Activated effector memory CD4-positive, alpha-beta T cell treated with Interleukin-2 at 50 U/mL for 16 hours (primary cell): ENCODE measurements at regions not wholly inside any gene's neighbourhood (a gene's known extent, or its start where the extent isn't known, plus 50 kb on each side); places are given as distances from the start of the nearest gene placed in this dataset.
"Not testable (repeated sequence)": the region's sequence is repeated elsewhere in the genome, so short reads cannot be mapped to it uniquely, and the experiment has no call there.

ENCODE experiments used
- DNase-seq: peaks from one replicate; pipeline ENCODE4 v3.0.0-alpha.2; 2020

DNA sequence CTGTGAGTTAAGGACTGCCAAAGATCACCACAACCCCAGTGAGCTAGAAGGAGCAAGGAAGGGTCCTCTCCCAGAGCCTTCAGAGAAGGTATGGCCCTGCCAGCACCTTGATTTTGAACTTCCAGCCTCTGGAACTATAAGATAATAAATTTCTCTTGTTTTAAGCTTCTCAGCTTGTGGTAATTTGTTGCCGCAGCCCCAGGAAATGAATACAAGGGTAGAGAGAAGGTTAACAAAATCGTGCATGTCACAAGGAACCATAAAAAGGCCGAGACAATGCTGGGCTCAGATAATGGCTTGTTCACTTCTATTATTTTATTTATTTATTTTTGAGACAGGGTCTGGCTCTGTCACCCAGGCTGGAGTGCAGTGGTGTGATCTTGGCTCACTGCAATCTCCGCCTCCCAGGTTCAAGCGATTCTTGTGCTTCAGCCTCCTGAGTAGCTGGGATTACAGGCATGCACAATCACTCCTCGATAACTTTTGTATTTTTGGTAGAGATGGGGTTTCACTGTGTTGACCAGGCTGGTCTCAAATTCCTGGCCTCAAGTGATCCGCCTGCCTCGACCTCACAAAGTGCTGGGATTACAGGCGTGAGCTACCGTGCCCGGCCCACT lies 71.5 kb downstream of the WSB1 start:
- not testable (repeated sequence) for DNase-seq

DNA sequence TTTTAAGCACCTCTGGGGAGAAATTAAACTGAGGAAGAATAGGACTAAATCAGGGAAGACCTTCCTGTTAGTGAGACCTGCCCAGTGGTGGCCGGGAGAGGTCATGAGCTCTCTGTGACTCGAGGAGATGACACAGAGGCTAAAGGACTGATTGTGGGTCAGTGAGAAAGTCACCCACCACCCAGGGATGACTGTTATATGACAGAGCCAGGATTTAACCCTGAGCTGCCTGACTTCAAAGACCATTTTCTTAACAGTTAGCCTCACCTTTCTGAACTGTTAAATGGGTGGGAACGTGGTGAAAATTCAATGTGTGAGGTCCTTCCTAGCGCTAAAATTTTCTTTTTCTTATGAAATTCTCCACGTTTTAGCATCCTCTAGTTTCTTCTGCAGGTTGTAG lies 72.5 kb downstream of the WSB1 start:
- no peak for DNase-seq

DNA sequence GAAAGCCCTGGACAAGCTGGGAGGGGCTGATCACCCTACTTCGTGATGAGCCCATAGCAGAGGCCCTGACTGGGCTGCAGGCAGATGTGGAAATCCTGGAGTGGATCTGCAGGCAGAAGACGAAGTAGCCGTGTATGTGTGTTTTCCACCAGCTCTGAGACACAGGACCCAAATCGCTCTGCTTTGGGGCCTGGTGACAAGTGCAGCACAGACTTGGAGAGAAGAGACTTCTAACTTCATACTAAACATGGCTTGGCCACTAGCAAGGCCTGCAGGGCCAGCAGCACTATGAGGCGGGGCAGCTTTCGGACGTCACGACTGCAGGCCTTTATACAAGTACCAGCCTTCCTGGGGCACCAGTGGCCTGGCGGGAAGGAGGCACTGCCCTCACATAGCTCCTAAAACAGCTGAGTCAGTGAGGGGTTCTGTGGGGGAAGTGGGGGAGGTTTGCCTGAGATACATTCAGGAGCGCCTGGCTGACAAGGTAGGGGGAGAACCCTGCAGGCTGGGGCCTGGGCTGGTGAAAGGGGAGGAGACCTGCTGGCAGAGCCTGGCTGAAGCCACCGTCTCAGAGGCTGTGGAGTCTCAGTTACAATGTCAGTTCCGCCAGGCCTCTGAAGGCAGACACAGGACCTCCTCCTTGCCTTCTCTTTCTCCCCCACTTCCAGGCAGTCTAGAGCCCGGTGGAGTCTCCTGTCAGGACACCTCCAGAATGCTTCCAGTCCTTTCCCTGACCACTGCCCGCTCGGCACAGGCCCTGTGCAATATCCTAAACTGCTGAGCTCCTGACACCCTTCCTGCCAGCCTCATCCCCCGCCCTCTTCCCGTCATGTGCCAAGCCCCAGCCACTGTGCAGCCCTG lies 73.4 kb downstream of the WSB1 start:
- DNase-seq: no peak

DNA sequence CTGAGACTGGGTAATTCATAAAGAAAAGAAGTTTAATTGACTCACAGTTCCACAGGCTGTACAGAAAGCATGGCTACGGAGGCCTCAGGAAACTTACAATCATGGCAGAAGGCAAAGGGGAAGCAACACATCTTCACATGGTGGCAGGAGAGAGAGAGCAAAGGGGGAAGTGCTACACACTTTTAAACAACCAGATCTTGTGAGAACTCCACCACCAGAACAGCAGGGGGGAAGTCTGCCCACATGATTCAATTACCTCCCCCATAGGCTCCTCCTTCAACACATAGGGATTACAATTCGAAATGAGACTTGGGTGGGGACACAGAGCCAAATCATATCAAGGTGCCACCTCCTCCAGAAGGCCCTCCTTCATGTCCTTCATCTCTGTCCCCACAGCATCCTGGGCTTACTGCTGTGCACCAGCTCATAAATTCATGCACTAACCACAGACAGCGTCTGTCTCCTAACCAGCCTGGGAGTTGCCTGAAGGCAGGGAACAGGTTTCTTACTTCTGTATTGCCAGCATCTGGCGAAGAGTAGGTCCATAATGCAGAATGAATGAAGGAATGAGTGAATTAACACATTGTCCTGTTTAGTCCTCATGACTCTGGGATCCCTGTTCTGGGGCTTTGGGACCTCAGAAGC lies 74.4 kb downstream of the WSB1 start:
- no peak for DNase-seq

DNA sequence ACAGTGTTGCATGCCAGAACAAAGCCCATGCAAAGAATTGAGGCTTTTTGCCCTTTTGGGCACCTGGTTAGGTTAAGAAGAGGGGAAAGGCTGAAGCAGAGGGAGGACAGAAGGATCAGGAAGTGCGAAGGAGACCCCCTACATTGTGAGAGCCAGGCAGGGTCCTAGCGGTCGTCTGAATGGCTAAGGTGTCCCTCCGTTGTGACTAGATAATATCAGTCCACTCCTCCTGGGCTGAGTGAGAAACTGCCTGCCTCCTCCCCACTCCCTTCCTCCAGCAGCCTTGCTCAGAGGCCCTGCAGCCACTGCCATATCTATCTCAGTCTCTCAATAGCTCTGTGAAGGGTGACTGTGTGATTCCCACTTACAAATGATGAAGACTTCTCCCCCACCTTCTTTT lies 75.1 kb downstream of the WSB1 start:
- no peak for DNase-seq

DNA sequence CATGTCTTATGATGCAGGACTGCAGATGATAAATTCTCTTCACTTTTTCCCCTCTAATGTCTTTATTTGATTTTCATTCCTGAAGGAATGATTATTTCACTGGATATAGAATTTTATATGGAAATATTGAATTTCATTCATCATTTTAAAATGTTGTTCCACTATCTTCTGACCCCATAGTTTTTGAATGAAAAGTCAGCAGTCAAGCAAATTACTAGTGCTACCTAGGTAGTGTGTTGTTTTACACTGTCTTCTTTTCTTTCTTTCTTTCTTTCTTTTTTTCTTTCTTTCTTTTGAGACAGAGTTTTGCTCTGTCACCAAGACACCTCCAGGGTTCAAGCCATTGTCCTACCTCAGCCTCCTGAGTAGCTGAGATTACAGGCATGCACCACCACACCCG lies 76.9 kb downstream of the WSB1 start:
- no peak for DNase-seq

DNA sequence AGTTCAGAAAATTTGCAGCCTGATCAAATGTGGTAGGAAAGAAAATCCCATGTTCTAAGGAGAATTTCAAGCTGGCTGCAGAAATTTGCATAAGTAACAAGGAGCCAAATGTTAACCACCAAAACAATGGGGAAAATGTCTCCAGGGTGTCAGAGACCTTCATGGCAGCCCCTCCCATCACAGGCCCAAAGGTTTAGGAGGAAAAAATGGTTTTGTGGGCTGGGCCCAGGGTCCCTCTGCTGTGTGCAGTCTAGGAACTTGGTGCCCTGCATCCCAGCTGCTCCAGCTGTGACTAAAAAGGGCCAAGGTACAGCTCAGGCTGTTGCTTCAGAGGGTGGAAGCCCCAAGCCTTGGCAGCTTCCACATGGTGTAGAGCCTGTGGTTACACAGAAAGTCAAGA lies 79.8 kb downstream of the WSB1 start:
- not testable (repeated sequence) for DNase-seq

DNA sequence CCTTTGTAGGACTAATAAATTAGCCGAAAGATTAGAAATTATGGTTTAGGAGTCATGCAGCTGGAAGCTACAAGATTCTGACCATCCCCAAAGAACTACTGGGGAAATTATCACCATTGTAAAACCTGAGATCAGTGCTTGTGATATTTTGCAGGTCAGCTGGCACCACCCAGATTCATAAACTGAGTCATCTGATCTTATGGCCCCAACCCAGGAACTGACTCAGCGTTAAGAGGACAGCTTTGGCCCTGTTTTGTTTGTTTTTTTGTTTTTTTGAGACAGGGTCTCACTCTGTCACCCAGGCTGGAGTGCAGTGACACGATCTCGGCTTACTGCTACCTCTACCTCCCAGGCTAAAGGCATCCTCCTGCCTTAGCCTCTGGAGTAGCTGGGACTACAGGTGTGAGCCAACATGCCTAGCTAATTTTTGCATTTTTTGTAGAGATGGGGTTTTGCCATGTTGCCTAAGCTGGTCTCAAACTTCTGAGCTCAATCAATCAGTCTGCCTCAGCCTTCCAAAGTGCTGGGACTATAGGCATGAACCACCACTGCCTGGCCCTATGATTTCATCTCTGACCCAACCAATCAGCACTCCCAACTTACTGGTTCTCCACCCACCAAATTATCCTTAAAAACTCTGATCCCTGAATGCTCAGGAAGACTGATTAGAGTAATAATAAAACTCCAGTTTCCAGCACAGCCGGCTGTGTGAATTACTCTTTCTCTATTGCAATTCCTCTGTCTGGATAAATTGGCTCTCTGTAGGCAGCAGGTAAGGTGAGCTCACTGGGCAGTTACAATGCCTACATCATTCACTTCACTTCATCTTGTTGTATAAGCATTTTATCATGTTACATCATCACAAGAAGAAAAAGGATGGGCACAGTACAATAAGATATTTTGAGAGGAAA lies 79.4 kb upstream of the KSR1 start:
- no peak for DNase-seq

DNA sequence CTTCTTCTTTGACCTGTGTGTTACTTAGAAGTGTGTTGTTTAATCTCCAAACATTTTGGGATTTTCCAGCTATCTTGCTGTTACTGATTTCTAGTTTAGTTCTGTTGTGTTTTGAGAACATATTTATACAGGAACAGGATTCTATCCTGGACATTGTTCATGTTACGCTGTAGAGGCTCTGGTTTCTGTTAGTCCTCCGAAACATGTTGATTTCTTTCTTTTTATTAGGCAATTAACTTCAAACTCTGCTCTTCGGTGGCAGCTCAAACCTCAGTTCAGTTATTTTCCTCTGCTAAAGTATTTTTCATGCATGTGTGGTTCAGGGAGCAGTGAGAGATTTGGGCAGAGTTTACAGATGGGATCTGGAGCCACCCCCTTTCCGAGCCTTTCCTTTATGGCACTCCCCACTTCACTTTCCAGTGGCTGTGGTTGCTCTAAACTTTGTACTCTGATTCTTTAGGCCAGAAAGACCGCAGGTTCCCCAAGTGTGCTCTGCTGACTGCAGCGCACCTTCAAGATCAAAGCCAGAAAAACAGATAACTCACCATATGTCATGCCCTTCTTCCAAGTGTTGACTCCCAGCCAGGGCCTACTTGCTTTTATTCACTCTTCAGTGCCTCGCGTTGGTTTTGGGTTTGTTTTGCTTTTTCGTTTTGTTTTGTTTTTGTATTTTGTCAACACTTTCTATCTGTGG lies 77.6 kb upstream of the KSR1 start:
- DNase-seq: no peak

DNA sequence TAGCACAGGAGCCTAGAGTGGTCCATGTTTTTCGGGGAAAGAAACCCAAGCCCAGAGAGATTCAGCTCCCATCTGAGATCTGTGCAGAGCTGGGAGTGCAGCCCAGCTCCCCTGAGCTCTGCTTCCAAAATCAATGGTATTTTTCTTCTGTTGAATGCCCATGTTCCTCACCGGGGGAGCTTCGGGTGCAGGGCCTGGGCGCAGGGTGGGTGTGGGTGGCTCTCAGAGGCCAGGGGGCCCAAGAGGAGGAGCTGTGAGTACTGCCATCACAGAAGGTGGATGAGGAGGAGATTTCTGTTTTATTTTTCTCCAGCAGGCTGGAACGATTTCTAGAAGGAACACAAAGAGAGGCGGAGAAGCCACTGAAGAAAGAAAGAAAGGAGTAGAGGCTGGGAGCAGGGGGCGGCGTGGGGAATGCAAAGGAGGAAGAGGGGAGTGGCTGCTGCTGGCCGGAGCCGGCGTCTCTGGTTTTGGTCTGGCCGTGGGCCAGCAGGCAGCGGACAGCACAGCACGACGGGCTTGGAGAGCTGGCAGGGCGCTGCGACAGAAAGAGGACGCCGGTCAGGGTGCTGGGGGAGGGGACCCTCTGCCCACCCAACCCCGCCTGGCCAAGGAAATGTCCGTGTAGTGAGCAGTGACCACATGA lies 76.2 kb upstream of the KSR1 start:
- DNase-seq: no peak

DNA sequence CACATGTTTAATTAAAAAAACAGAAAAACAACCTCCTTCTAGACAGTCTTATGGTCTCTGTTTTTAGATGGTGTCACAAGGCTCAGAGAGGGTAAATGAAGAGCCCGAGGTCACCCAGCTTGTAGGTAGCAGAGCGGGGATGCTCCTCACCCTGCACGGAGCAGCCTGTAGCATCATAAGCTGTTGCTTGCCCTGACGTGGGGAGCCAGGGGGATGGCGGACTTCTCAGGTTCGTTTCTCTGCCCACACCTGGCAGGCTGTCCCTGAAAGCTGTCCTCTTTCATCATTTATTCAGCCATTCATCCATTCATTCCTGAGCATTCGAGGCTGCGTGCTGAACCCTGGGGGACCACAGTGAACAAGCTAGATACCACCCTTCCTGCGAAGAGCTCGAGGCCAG lies 75.7 kb upstream of the KSR1 start:
- DNase-seq: no peak

DNA sequence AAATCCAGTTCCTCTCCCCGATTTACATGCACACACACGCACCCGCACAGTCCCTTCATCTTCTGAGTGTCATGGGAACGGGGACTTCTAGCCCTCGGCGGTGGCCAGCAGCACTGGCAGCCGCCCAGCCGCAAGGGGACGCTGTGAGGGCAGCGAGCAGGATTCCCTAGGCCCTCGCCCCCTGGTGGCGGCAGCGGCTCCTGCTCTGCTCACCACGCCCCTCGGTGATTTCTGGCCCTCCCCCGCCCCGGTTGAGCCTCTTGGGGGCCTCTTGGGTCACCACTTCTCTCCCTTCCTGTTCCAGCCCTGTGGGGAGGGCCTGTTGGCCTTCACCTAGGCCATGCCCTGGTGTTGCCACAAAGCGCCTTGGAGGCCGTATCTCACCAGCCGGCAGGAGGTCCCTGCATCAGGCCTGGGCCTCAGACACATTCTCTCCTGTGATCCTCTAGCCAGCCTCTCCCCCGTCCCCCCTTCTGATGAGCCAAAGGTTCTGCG lies 75.2 kb upstream of the KSR1 start:
- DNase-seq: peak; percentile 55

DNA sequence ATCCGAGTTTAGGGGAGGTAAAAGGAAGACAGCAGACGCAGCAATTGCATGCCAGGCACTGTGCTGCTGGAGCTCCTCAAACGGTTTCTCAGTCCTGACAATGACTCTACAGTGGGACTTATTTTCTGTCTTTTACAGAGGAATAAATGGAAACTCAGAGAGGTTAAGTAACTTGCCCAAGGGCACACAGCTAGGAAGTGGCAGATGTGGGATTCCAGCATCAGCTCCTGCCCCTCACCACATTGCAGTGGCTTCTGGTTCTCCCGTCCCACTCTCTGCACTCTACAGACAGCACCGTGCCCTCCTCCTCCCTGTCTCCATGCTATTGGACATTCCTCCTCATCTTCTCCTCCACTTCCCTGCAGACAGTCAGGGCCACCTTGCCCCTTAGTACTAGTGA lies 74.2 kb upstream of the KSR1 start:
- DNase-seq: no peak

DNA sequence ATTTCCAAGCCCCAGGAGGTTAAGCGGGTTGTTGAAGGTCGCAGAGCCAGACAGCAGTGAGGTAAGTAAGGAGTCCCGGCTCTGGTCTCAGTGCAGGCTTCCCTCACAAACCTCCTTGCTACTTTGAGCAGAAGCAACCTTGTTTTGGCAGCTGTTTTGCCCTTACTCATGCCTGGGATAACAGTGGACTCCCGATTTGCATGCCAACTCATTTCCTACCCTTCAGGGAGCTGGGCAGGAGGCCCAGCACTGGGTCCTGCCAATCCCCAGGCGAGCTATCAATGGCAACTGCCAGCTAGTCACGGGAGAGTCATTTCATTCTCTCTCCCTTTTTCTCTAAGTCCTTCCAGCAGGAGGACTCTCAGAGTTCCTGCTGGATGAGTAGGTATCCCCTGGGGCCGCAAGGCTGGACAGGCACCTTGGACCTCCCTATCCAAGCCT lies 72.0 kb upstream of the KSR1 start:
- DNase-seq: no peak

DNA sequence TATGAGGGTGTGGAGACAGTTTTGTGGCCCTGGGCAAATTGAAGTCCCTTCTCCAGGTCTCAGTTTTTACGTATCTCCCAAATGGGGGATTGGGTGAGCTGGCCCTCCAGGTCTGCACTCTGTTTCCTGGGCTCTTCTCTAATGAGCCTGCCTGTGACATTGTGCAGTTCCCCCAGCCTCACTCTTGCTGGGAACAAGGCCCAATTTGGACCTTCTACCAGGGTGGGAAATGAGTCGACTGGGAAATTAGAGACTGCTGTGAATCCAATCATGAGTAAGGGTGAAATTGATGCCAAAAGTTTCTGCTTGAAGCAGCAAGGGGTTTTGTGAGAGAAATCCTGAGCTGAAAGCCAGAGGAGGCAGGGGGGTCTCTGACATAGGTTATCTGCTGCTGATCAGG lies 71.5 kb upstream of the KSR1 start:
- DNase-seq: no peak

DNA sequence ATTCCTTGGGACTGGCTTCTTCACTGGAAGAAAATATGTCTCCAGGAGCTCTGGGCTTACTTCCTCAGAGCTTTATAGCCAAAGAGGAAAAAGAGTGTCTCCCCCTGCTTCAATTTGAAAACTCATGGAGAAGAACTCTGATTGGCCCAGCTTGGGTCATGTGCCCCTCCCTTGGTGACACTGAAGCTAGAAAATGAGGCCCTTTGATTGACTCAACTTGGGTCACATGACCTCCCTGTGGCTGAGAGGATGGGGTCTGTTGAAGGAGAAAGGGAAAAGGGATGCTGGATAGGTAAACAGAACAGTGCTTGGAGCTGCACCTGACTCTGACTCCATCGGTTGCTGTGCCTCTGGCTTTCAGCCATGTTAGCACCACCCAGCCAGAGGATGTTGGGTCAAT lies 70.6 kb upstream of the KSR1 start:
- no peak for DNase-seq

DNA sequence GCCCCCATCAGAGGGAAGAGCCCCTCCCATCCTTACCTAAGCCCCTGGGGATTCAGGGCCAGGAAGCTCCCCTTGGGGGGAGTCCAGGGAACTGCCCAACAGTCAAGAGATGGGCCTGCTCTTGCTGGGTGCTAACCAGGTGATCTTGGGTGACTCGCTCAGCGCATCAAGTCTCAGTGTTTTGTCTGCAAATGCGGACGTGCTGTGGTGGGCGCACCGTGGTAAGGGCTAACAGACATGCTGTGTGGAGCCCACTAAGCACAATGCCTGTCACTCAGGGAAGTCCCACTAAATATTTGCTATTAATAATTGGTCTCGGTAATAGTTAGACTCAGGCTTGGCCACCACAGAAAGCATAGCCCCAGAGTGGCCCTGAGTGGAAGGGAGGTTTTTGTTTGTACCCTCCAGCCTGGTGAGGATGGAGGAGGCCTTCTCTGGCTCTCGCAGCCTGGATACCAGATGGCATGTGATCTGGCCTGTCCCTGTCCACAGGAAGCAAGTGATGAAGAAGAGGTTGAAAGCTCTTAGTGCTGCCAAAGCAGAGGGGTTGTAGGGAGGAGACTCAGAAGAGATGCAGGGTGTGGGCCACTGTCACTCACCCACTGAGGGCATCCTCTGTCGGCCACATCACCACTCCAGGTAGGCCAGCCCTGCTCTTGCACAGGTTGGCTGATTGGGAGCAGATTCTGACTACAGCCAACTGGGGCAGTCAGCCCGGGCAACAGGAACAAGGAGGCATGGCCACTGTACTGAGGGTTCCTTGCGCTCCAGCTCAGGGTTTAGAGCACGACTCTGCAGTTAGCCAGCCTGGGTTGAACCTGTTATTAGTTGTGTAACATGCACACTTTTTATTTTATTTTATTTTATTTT lies 69.8 kb upstream of the KSR1 start:
- no peak for DNase-seq

DNA sequence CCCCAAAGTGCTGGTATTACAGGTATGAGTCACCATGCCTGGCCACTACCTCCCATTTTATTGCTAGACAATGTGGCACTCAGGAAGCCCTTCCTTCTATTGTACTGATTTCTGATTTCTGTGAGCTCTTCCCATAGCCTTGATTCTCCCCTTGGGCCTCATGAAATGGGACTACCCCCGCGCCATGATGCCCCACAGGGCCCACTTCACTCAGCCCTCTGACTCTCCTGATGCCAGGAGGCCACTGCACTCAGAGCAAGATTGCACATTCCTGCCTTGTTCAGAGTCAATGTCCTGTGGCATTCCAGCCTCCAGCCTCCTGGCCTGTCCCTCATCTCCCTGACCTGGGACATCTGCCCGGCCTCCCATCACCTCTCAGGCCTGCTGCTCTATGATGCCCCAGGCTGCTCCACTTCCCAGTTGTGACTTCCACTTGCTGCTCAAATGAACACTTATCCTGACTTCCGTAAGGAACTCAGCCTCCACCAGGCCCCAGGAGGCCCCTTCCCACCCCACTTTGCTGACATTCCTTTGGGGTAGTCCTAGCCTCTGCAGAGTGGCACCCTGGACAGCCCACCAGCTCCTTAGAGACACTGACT lies 66.6 kb upstream of the KSR1 start:
- no peak for DNase-seq

DNA sequence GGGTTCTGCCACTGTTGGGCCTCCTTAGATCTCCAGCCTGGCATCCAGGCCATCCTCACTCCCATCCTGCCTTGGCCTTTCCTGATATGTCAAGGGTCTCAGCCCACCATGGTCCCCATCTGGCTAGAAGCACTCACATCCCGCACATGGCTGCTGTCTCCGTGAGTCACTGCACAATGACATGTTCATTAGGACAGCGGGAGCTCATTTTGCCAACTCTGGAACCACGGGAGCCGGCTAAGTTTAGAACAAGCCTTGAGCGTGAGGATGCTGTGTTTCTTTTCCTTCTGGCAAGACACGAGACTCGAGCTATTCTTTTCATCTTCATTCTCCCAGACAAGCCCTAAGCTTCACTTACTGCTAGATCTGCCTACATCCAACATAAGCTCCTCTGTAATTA lies 65.7 kb upstream of the KSR1 start:
- DNase-seq: no peak

DNA sequence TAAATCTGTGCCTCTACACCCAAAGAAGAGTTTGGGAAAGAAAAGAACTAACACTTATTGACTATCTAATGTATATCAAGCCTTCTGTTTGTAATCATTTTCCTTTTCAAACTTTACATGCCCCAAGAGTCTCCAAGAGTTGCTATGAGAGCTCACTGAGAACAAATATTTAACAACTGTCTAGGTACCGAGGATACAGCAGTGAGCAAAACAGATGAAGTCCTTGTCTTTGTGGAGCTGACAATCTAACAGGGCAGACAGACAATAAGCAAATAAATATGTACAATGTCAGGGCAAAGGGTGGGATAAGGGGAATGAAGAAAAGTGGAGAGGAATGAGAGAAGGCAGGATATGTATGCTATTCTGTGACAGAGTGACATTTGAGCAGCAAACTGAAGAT lies 64.8 kb upstream of the KSR1 start:
- no peak for DNase-seq
